HEK293 (cell line): ENCODE measurements at regions not wholly inside any gene's neighbourhood (a gene's known extent, or its start where the extent isn't known, plus 50 kb on each side); places are given as distances from the start of the nearest gene placed in this dataset.

ENCODE experiments used
- CTCF ChIA-PET: fragments of 350-600 bp; formaldehyde crosslinking; extraction: SDS; loops from one replicate; lab custom pipeline; 2021; ENCODE audit warnings: antibody characterized with exemption; lab: Yijun Ruan, JAX
- POLR2A ChIA-PET: fragments of 300-600 bp; formaldehyde crosslinking; extraction: SDS; loops from one replicate; lab custom pipeline; 2020; ENCODE audit warnings: antibody characterized with exemption, inconsistent platforms; lab: Yijun Ruan, JAX
- H3K27ac ChIP-seq: fragments of 200-500 bp; sonication (Bioruptor generic); 2 replicates; pipeline ENCODE4 v1.5.1; 2014; ENCODE audit warnings: low read depth, low read length, control low read depth, inconsistent platforms; ENCODE audit errors: extremely low read depth
- H3K36me3 ChIP-seq, 2 experiments: fragments of 200-500 bp in 1 of 2; sonication (Bioruptor generic) in 1 of 2; 1 replicate in 1 of 2; 2 replicates in 1 of 2; pipeline ENCODE4 v1.5.1; 2014 to 2017; ENCODE audit warnings: inconsistent platforms in 2 of 2, low read length in 2 of 2; ENCODE audit not compliant: control insufficient read depth in 2 of 2, insufficient read depth in 1 of 2
- H3K4me1 ChIP-seq: fragments of 200-500 bp; sonication (Bioruptor generic); 2 replicates; pipeline ENCODE4 v1.5.1; 2014; ENCODE audit warnings: mild to moderate bottlenecking, low read length, inconsistent platforms; ENCODE audit not compliant: control insufficient read depth, insufficient read depth
- H3K4me3 ChIP-seq: 2 replicates; pipeline ENCODE4 v1.5.1; 2011; ENCODE audit warnings: low read depth, mild to moderate bottlenecking, control low read depth, low read length, moderate library complexity
- H3K9me3 ChIP-seq: fragments of 200-500 bp; sonication (Bioruptor generic); 2 replicates; pipeline ENCODE4 v1.5.1; 2014; ENCODE audit warnings: low read depth, low read length, inconsistent platforms; ENCODE audit not compliant: control insufficient read depth, insufficient read depth
- EGR2 ChIP-seq: fragments of 450-650 bp; formaldehyde crosslinking; IDR thresholded peaks from 2 replicates; pipeline ENCODE4 v1.5.1; 2016; ENCODE audit warnings: low read depth, missing biosample characterization, missing genetic modification characterization
- GFI1B ChIP-seq: fragments of 450-650 bp; formaldehyde crosslinking; IDR thresholded peaks from 2 replicates; pipeline ENCODE4 v1.5.1; 2016; ENCODE audit warnings: missing biosample characterization, missing genetic modification characterization
- GLIS1 ChIP-seq: fragments of 450-650 bp; formaldehyde crosslinking; IDR thresholded peaks from 2 replicates; pipeline ENCODE4 v1.5.1; 2016; ENCODE audit warnings: missing biosample characterization, missing genetic modification characterization
- KLF7 ChIP-seq: fragments of 450-650 bp; formaldehyde crosslinking; IDR thresholded peaks from 2 replicates; pipeline ENCODE4 v1.5.1; 2016; ENCODE audit warnings: missing biosample characterization, missing genetic modification characterization, borderline replicate concordance
- OSR2 ChIP-seq: fragments of 450-650 bp; formaldehyde crosslinking; IDR thresholded peaks from 2 replicates; pipeline ENCODE4 v1.5.1; 2016; ENCODE audit warnings: missing biosample characterization, missing genetic modification characterization
- RBAK ChIP-seq: fragments of 450-650 bp; formaldehyde crosslinking; IDR thresholded peaks from 2 replicates; pipeline ENCODE4 v1.5.1; 2016; ENCODE audit warnings: missing biosample characterization, missing genetic modification characterization
- SALL2 ChIP-seq: fragments of 450-650 bp; formaldehyde crosslinking; IDR thresholded peaks from 2 replicates; pipeline ENCODE4 v1.5.0; 2017; ENCODE audit warnings: missing biosample characterization, mild to moderate bottlenecking, missing genetic modification characterization, borderline replicate concordance
- SETDB1 ChIP-seq: IDR thresholded peaks from one replicate; pipeline ENCODE4 v1.6.1; 2017; ENCODE audit warnings: mild to moderate bottlenecking, low read length, moderate library complexity, mixed read lengths; ENCODE audit not compliant: insufficient read length
- SP3 ChIP-seq: fragments of 450-650 bp; formaldehyde crosslinking; IDR thresholded peaks from 2 replicates; pipeline ENCODE4 v1.5.1; 2016; ENCODE audit warnings: missing biosample characterization, missing genetic modification characterization
- WT1 ChIP-seq: fragments of 450-650 bp; formaldehyde crosslinking; IDR thresholded peaks from 2 replicates; pipeline ENCODE4 v1.5.1; 2016; ENCODE audit warnings: missing biosample characterization, missing genetic modification characterization
- ZNF184 ChIP-seq: fragments of 450-650 bp; IDR thresholded peaks from 2 replicates; pipeline ENCODE4 v1.5.1; 2018; ENCODE audit warnings: missing biosample characterization, mild to moderate bottlenecking, missing genetic modification characterization
- ZNF292 ChIP-seq: fragments of 450-650 bp; formaldehyde crosslinking; IDR thresholded peaks from 2 replicates; pipeline ENCODE4 v1.5.1; 2016; ENCODE audit warnings: low read depth, missing biosample characterization, missing genetic modification characterization, borderline replicate concordance
- ZNF37A ChIP-seq: fragments of 450-650 bp; IDR thresholded peaks from 2 replicates; pipeline ENCODE4 v1.5.1; 2018; ENCODE audit warnings: missing biosample characterization, missing genetic modification characterization
- ZNF391 ChIP-seq: fragments of 450-650 bp; formaldehyde crosslinking; IDR thresholded peaks from 2 replicates; pipeline ENCODE4 v1.5.1; 2016; ENCODE audit warnings: low read depth, missing biosample characterization, missing genetic modification characterization, borderline replicate concordance
- ZNF521 ChIP-seq: fragments of 450-650 bp; formaldehyde crosslinking; IDR thresholded peaks from 2 replicates; pipeline ENCODE4 v1.5.1; 2017; ENCODE audit warnings: missing biosample characterization, mild to moderate bottlenecking, missing genetic modification characterization
- ZNF548 ChIP-seq: fragments of 450-650 bp; formaldehyde crosslinking; IDR thresholded peaks from 2 replicates; pipeline ENCODE4 v1.5.1; 2016; ENCODE audit warnings: missing biosample characterization, missing genetic modification characterization
- ZNF555 ChIP-seq: fragments of 450-650 bp; formaldehyde crosslinking; conservative IDR thresholded peaks from 2 replicates; pipeline ENCODE4 v1.5.1; 2017; ENCODE audit warnings: missing biosample characterization, mild to moderate bottlenecking, missing genetic modification characterization, inconsistent platforms
- ZNF610 ChIP-seq: fragments of 450-650 bp; formaldehyde crosslinking; IDR thresholded peaks from 2 replicates; pipeline ENCODE4 v1.5.1; 2016; ENCODE audit warnings: missing biosample characterization, missing genetic modification characterization, borderline replicate concordance
- ZNF623 ChIP-seq: fragments of 450-650 bp; formaldehyde crosslinking; IDR thresholded peaks from 2 replicates; pipeline ENCODE4 v1.5.1; 2016; ENCODE audit warnings: missing biosample characterization, missing genetic modification characterization
- ZNF701 ChIP-seq: fragments of 450-650 bp; formaldehyde crosslinking; IDR thresholded peaks from 2 replicates; pipeline ENCODE4 v1.5.1; 2016; ENCODE audit warnings: missing biosample characterization, missing genetic modification characterization
- ZSCAN5A ChIP-seq: fragments of 450-650 bp; formaldehyde crosslinking; IDR thresholded peaks from 2 replicates; pipeline ENCODE4 v1.5.1; 2016; ENCODE audit warnings: missing biosample characterization, missing genetic modification characterization
- TF ChIP-seq, protein P1 (sequence below): fragments of 450-650 bp; formaldehyde crosslinking; IDR thresholded peaks from 2 replicates; pipeline ENCODE4 v1.5.1; 2016; ENCODE audit warnings: missing biosample characterization, missing genetic modification characterization
- TF ChIP-seq, protein P2 (sequence below): fragments of 450-650 bp; formaldehyde crosslinking; IDR thresholded peaks from 2 replicates; pipeline ENCODE4 v1.5.1; 2017; ENCODE audit warnings: missing biosample characterization, missing genetic modification characterization
- TF ChIP-seq, protein P3 (sequence below): fragments of 450-650 bp; formaldehyde crosslinking; IDR thresholded peaks from 2 replicates; pipeline ENCODE4 v1.5.1; 2016; ENCODE audit warnings: missing biosample characterization, missing genetic modification characterization
- TF ChIP-seq, protein P4 (sequence below): fragments of 450-650 bp; formaldehyde crosslinking; IDR thresholded peaks from 2 replicates; pipeline ENCODE4 v1.5.1; 2017; ENCODE audit warnings: missing biosample characterization, missing genetic modification characterization

GRCh38 chr17:5741810-5742209 lies 157.5 kb upstream of the NLRP1 start (continued):
- no peak for TF ChIP-seq ZNF701
- TF ChIP-seq, protein P1, sequence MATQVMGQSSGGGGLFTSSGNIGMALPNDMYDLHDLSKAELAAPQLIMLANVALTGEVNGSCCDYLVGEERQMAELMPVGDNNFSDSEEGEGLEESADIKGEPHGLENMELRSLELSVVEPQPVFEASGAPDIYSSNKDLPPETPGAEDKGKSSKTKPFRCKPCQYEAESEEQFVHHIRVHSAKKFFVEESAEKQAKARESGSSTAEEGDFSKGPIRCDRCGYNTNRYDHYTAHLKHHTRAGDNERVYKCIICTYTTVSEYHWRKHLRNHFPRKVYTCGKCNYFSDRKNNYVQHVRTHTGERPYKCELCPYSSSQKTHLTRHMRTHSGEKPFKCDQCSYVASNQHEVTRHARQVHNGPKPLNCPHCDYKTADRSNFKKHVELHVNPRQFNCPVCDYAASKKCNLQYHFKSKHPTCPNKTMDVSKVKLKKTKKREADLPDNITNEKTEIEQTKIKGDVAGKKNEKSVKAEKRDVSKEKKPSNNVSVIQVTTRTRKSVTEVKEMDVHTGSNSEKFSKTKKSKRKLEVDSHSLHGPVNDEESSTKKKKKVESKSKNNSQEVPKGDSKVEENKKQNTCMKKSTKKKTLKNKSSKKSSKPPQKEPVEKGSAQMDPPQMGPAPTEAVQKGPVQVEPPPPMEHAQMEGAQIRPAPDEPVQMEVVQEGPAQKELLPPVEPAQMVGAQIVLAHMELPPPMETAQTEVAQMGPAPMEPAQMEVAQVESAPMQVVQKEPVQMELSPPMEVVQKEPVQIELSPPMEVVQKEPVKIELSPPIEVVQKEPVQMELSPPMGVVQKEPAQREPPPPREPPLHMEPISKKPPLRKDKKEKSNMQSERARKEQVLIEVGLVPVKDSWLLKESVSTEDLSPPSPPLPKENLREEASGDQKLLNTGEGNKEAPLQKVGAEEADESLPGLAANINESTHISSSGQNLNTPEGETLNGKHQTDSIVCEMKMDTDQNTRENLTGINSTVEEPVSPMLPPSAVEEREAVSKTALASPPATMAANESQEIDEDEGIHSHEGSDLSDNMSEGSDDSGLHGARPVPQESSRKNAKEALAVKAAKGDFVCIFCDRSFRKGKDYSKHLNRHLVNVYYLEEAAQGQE (tag by site-specific recombination): no peak
- TF ChIP-seq, protein P2, sequence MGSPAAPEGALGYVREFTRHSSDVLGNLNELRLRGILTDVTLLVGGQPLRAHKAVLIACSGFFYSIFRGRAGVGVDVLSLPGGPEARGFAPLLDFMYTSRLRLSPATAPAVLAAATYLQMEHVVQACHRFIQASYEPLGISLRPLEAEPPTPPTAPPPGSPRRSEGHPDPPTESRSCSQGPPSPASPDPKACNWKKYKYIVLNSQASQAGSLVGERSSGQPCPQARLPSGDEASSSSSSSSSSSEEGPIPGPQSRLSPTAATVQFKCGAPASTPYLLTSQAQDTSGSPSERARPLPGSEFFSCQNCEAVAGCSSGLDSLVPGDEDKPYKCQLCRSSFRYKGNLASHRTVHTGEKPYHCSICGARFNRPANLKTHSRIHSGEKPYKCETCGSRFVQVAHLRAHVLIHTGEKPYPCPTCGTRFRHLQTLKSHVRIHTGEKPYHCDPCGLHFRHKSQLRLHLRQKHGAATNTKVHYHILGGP (tag by site-specific recombination): no peak

- ChIA-PET POLR2A (no interaction called here), CTCF (interaction anchor here (0.6 kb wide), 1 partner anchor 36 kb away, joined by 3 read pairs; no protein-coding TSS in a partner anchor)
- no peaks in the 10 kb centered on the region for H3K4me1 ChIP-seq
- H3K36me3 ChIP-seq: no peaks in the 10 kb centered on the region
- no peak overlapping the region for H3K4me3 ChIP-seq
- TF ChIP-seq ZNF37A (no peak), RBAK (tag by site-specific recombination) (no peak), EGR2 (tag by site-specific recombination) (no peak), ZSCAN5A (tag by site-specific recombination) (no peak), ZNF521 (no peak), ZNF184 (tag by site-specific recombination) (no peak), ZNF610 (tag by site-specific recombination) (no peak), WT1 (tag by site-specific recombination) (no peak), ZNF555 (tag by site-specific recombination) (no peak), ZNF623 (tag by site-specific recombination) (no peak)
- no peak overlapping the region for H3K27ac ChIP-seq
- no peaks in the 10 kb centered on the region for H3K9me3 ChIP-seq
Observed at GRCh38 chr17:5745111-5745813, 161.0 kb upstream of the NLRP1 start.

GRCh38 chr17:5747276-5747675 lies 163.0 kb upstream of the NLRP1 start:
- ChIA-PET CTCF (interaction anchor here (0.9 to 1.2 kb wide), 3 partner anchors 10 to 21 kb away, joined by 3 read pairs; no protein-coding TSS in a partner anchor), POLR2A (no interaction called here)
- no peaks in the 10 kb centered on the region for H3K9me3 ChIP-seq
- no peaks in the 10 kb centered on the region for H3K4me1 ChIP-seq
- no peaks in the 10 kb centered on the region for H3K36me3 ChIP-seq
- no peak overlapping the region for H3K4me3 ChIP-seq
- no peak overlapping the region for H3K27ac ChIP-seq
- TF ChIP-seq OSR2 (tag by site-specific recombination) (no peak), GLIS1 (tag by site-specific recombination) (no peak), KLF7 (no peak), GFI1B (tag by site-specific recombination) (no peak), ZNF391 (tag by site-specific recombination) (no peak), SALL2 (no peak), ZNF292 (tag by site-specific recombination) (no peak), SETDB1 (no peak), SP3 (no peak), ZNF548 (tag by site-specific recombination) (no peak)
- TF ChIP-seq, protein P3, sequence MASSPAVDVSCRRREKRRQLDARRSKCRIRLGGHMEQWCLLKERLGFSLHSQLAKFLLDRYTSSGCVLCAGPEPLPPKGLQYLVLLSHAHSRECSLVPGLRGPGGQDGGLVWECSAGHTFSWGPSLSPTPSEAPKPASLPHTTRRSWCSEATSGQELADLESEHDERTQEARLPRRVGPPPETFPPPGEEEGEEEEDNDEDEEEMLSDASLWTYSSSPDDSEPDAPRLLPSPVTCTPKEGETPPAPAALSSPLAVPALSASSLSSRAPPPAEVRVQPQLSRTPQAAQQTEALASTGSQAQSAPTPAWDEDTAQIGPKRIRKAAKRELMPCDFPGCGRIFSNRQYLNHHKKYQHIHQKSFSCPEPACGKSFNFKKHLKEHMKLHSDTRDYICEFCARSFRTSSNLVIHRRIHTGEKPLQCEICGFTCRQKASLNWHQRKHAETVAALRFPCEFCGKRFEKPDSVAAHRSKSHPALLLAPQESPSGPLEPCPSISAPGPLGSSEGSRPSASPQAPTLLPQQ: no peak
- TF ChIP-seq, protein P4, sequence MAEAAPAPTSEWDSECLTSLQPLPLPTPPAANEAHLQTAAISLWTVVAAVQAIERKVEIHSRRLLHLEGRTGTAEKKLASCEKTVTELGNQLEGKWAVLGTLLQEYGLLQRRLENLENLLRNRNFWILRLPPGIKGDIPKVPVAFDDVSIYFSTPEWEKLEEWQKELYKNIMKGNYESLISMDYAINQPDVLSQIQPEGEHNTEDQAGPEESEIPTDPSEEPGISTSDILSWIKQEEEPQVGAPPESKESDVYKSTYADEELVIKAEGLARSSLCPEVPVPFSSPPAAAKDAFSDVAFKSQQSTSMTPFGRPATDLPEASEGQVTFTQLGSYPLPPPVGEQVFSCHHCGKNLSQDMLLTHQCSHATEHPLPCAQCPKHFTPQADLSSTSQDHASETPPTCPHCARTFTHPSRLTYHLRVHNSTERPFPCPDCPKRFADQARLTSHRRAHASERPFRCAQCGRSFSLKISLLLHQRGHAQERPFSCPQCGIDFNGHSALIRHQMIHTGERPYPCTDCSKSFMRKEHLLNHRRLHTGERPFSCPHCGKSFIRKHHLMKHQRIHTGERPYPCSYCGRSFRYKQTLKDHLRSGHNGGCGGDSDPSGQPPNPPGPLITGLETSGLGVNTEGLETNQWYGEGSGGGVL (tag by site-specific recombination): no peak
